GM12872 (cell line): ENCODE measurements at regions not wholly inside any gene's neighbourhood (a gene's known extent, or its start where the extent isn't known, plus 50 kb on each side); places are given as distances from the start of the nearest gene placed in this dataset.

Source experiments
- CTCF ChIP-seq: IDR thresholded peaks from 3 replicates; pipeline ENCODE4 v1.5.1; 2011; ENCODE audit warnings: low read depth, mild to moderate bottlenecking, low read length, moderate library complexity; ENCODE audit not compliant: insufficient read depth

GRCh38 chr15:97153356-97153965 lies 807.0 kb upstream of the ARRDC4 start:
- no peak for TF ChIP-seq CTCF

- TF ChIP-seq CTCF: no peak
Measured at GRCh38 chr15:97156739-97157265, 803.7 kb upstream of the ARRDC4 start.

GRCh38 chr15:97162805-97163495 lies 797.6 kb upstream of the ARRDC4 start:
- no peak for TF ChIP-seq CTCF

GRCh38 chr15:97165205-97165604 lies 795.3 kb upstream of the ARRDC4 start:
- TF ChIP-seq CTCF: no peak

- no peak for TF ChIP-seq CTCF
Measured at GRCh38 chr15:97168704-97169475, 791.6 kb upstream of the ARRDC4 start.

- no peak for TF ChIP-seq CTCF
Measured at GRCh38 chr15:97171556-97171955, 788.9 kb upstream of the ARRDC4 start.

GRCh38 chr15:97174886-97175540 lies 785.5 kb upstream of the ARRDC4 start:
- no peak for TF ChIP-seq CTCF
